GM12865 (cell line): ENCODE measurements at regions not wholly inside any gene's neighbourhood (a gene's known extent, or its start where the extent isn't known, plus 50 kb on each side); places are given as distances from the start of the nearest gene placed in this dataset.

ENCODE experiments used
- DNase-seq: peaks from one replicate; pipeline ENCODE4 v3.0.0; 2010; ENCODE audit warnings: low read depth
- H3K4me3 ChIP-seq: 2 replicates; pipeline ENCODE4 v1.5.1; 2011; ENCODE audit warnings: mild to moderate bottlenecking, low read depth, low read length, control low read depth
- TF ChIP-seq, protein P1 (sequence below): IDR thresholded peaks from 2 replicates; pipeline ENCODE4 v1.5.1; 2011; ENCODE audit warnings: low read length, control low read depth, low read depth, inconsistent platforms; ENCODE audit not compliant: insufficient read depth; ENCODE audit errors: missing control alignments

DNA sequence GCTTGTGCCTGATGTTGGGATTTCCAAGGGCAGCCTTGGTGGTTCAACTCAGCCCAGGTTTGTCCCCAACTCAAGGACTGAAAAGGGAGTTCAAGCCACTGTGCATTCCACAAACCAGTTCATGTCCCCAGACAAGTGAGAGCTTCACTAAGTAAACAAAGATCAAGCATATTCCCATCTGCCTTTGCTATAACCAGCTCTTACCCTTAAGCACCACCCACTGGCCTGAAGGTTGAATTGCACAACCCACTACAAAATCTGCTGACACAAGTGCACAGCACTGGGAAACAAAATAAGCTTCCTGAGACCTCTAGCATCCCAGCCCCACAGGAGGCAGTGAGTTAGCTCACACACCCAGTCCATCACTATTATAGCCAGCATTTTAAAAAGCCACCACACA lies 516.7 kb downstream of the NR4A2 start:
- DNase-seq: peak; percentile 60
- H3K4me3 ChIP-seq: no peak overlapping the region
- TF ChIP-seq, protein P1, sequence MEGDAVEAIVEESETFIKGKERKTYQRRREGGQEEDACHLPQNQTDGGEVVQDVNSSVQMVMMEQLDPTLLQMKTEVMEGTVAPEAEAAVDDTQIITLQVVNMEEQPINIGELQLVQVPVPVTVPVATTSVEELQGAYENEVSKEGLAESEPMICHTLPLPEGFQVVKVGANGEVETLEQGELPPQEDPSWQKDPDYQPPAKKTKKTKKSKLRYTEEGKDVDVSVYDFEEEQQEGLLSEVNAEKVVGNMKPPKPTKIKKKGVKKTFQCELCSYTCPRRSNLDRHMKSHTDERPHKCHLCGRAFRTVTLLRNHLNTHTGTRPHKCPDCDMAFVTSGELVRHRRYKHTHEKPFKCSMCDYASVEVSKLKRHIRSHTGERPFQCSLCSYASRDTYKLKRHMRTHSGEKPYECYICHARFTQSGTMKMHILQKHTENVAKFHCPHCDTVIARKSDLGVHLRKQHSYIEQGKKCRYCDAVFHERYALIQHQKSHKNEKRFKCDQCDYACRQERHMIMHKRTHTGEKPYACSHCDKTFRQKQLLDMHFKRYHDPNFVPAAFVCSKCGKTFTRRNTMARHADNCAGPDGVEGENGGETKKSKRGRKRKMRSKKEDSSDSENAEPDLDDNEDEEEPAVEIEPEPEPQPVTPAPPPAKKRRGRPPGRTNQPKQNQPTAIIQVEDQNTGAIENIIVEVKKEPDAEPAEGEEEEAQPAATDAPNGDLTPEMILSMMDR: peak; percentile 64

GRCh38 chr2:155815275-155815674 lies 517.2 kb downstream of the NR4A2 start:
- TF ChIP-seq, protein P1: no peak
- no peak overlapping the region for H3K4me3 ChIP-seq
- DNase-seq: no peak

DNA sequence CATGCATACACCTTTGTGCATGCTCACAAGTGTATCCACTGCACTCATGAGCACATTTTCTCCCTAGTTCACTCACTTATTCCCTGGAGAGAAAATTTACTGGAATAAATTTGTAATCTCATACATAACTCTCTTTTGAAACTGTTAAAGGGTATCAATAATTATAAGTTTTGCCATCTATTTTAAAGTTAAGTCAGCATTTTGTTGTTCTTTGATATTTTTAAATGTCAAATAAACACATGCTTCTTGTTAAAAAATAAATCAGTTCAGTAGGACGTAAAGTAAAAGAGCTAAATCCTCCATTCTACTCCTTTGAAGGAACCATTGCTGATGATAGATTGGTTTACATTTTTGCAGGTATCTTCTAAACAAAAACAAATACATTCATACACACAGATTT lies 522.1 kb downstream of the NR4A2 start:
- no peak for DNase-seq
- H3K4me3 ChIP-seq: no peak overlapping the region
- TF ChIP-seq, protein P1: no peak

DNA sequence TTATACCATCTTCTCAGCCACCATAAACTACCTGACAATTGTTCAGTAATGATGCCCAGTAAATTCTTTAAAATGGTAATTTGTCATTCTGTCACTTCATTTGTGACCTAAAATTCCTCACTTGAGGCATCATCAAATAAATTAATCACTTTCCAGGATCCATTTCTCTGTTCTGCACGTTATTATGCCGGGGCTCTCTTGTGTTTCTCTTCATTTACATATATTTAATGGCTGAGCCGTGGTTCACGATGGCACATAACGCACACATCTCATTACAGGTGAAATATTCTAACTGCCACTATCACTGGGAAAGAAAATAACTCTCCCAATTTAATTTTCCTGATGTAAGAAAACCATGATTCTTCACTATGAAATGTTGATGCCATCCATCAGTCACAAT lies 529.6 kb downstream of the NR4A2 start:
- TF ChIP-seq, protein P1: no peak
- no peak overlapping the region for H3K4me3 ChIP-seq
- no peak for DNase-seq

DNA sequence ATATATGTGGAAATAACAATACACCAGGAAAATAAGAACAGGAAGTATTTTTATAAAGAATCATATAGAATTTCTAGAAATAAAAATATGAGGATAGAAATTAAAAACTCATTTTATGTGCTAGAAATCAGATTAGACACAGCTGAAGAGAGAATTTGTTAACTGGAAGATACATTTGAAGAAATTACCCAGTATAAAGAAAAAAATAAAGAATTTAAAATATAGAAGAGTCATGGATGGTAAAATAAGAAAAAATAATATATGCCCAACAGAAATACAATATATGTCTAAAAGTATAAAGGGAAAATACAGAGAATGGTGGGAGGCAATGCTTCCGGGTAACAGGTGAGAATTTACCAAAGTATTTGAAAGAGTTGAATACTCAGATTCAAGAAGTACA lies 539.9 kb downstream of the NR4A2 start:
- no peak overlapping the region for H3K4me3 ChIP-seq
- TF ChIP-seq, protein P1: no peak
- no peak for DNase-seq

GRCh38 chr2:155770516-155770915 lies 562.0 kb downstream of the NR4A2 start:
- TF ChIP-seq, protein P1: no peak
- no peak overlapping the region for H3K4me3 ChIP-seq
- no peak for DNase-seq

GRCh38 chr2:155766342-155767115 lies 566.0 kb downstream of the NR4A2 start:
- TF ChIP-seq, protein P1: no peak
- no peak overlapping the region for H3K4me3 ChIP-seq
- no peak for DNase-seq
